Inferior parietal cortex (tissue), 1 donor: ENCODE measurements at regions not wholly inside any gene's neighbourhood (a gene's known extent, or its start where the extent isn't known, plus 50 kb on each side); places are given as distances from the start of the nearest gene placed in this dataset.

Experiments
- DNase-seq: peaks from one replicate; pipeline ENCODE4 v3.0.0-alpha.2; 2016; ENCODE audit errors: extremely low spot score

DNA sequence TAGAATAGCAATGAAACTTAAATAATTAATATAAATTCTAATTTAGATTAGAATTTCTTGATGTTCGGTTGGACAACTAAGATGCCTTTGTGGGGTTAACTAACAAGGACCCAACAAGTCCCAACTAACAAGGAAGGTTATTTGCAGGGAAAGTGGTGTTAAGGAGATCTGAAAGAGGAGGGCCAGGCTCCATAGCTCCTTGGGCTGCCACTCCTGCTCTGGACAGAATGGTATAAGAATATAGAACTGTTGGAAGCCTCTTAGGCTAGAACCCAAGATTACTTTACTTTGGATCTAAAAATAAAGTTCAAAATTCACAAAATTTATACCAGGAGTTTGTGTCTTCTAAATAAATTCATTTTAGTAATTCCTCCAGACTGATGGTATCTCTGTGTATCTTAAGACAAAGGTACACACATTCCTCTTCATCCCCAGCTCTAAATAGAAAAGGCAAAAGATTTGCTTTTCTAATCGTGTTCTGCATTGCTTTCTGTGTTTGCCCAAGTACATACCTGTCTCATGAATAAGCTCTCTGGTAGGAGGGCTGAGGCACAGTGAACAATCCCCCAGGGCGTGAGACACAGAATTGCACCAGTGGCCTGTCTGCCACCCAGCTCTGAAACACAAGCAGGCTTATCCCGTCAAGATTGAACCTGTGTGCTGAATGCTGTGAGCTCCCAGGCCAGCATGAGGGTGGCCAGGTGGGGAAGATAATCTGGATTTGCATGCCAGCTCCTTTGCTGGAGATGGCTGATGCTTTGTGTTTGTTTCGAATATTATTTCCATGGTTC lies 176.0 kb downstream of the ACKR3 start:
- no peak for DNase-seq

DNA sequence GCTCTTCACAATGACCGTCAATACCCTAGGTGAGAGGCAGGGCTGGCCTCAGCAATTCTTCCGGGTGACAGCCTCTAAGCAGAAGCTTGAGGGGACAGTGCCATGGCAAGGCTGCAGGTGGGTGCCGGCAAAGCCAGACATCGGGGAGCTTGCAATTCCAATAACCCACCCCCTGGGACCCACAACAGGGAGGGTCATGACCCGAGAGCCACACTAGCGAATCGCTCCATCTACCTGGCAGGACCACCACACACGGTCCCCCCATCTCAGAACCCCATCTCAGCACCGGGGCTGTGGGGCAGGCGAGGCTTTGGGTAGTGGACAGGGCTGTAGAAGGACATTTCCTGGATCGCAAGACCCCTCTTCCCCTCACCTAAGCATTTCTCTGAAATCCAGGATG lies 177.2 kb downstream of the ACKR3 start:
- DNase-seq, result no peak

DNA sequence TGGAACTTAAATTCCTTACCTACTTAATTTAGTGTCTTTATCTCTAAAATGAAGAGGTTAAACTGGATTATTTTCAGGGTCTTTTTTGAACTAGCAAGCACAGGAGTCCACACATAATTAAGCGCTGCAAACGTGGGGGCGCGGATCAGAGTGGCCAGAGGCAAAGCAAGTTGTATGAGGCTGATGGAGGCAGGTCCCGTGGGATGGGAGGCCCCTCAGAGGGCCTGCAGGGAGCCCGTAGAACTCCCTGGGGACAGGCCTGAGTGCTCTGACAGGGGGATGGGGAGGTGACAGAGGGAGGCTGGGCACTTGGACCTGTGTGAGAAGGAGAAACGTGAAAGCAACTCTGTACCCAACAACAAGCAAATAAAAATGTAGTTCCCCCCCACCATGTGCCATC lies 177.8 kb downstream of the ACKR3 start:
- no peak for DNase-seq

DNA sequence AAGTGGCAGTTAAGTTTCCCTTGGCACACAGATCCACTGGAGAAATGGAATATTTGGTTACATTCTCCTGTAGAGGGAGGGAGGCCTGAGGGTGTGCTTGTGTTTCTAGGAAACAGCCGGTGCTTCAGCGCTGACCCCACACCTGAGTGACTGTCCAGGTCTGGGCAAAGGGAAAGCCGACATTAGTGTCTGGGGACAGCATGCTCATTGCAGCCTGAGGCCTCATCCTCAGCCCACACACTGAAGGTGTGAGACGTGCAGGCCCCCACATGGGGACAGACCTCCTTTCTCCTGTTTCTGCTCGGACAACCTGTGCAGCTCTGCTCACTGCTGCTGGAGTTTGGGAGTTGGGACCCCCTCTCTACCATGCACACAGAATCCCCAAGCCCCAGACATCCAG lies 178.3 kb downstream of the ACKR3 start:
- DNase-seq, result no peak

DNA sequence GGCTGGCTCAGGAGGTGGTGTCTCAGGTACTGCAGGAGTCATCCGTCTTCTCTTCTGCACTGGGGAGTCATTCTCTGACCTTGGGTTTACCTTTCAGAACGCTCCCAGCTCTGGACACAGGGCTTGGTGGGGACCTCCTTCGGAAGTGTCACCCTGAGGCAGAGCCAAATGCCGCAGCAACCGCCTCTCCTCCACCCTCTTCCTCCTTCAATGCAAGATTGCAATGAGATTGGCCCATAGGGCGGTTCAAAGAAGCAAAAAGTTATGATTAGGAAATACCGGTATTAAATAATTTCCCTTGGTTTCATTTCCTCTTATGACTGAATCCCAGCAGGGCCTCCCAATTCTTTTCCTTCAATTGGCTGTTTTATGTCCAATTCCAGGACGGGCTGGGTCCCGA lies 178.8 kb downstream of the ACKR3 start:
- no peak for DNase-seq

DNA sequence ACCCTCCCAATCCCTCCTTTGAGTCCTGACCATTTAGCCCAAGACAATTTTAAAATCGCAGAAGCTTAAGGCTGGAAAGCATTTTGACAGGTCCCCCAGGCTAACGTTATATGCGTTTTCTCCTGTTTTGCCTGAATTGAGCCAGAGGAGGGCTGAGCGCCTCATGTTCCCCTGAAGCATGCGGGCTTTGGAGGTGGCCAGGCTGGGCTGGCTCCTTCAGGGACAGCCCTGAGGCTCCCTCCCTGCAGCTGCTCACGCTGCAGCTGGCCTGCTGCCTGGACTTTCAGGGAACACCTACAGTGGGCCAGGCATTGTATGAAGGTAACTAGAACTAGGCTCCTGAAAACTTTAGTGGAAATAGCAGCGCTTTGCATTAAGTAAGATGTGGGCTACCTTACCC lies 179.2 kb downstream of the ACKR3 start:
- no peak for DNase-seq

DNA sequence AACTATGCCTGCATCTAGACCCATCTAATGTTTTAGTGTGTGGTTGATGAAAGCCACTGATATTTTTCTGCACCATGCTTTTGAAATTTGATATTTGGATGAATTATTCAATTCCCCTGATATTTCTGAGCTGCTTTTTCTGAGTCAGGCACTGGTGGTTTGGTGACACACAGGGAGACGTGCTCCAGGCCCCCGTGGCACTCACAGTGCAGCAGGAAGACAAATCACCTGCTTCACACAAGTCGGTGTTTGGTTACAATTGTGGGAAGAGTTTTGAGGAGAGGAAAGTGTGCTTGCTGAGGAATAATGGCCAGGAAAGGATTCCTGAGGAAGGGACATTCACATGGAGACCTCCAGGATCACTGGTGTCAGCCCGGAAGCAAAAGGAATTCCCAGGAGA lies 179.7 kb downstream of the ACKR3 start:
- DNase-seq, result no peak

DNA sequence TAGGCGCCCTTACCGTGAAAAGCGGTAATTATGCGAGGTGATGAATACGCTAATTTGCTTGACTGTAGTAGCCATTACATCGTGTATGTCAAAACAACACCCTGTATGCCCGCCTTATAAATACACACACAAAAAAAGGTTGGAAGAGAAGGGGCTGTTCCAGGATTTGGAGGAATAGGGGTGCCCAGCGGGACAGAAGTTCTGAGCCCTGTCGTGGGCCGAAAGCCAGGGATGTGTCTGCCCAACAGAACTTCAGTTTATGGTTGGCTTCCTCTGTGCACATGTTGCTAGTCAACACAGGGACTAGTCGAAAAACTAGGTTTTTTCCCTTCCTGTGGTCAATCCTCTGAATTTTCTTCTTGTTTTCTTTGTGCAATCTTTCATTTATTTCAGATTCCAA lies 182.5 kb downstream of the ACKR3 start:
- DNase-seq, result no peak

DNA sequence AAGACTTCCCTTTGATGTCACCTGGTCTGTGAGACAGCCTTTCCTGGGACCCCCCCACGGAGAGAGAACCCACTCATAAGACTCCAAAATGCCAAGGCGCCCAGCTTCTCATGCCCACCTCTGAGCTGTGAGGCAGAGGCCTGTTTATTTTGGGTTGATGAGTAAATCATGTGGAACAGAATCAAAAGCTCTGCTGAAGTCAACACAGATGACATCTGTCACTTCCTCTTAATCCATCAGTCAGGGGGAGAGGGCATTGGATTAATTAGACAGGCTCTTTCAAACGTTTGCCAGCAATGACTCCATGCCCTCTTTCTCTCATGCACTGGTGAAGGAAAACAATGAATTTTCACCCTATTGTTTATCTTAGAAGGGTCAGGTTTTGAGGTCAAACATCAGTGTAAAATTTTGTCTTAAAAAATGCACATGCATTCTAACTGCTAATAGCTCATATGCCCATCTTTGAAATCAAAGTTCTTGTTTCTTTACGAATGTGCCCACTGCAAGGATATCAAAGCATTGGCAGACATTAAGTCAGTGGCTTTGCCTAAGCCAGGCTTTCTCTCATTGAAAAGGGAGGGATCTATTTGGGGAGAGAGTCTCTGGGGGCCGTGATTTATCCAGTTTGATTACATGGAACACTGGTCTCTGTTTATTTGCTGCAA lies 184.1 kb downstream of the ACKR3 start:
- no peak for DNase-seq

DNA sequence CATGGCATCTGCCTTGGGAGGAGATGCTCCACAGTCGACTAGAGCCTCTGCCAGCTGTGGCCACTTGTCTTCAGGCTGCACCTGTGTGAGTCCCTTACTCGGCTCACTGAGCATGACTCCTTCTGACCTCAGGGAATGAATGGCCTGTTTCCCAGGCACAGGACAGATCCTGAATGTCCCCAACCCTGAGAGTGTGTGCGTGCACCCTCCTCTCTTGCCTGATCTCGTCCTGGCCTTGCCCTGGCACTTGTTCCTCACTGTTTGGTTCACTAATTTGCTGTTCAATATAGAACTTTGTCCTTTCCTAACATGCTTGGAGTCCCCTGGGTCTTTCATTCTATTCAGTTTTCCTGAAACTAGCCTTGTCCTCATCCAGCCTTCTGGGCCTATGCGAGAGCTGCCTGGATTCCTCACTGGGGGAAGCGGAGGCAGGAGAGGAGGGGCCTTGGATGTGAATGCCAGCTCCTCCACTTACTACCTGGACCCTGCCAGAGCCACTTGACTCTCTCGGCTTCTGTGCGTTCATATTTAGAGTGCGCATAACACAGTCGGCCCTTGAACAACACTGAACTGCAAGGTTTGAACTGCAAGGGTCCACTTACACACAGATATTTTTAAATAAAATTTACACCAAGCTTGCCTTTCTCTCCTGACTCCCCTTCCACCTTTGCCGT lies 184.8 kb downstream of the ACKR3 start:
- no peak for DNase-seq

DNA sequence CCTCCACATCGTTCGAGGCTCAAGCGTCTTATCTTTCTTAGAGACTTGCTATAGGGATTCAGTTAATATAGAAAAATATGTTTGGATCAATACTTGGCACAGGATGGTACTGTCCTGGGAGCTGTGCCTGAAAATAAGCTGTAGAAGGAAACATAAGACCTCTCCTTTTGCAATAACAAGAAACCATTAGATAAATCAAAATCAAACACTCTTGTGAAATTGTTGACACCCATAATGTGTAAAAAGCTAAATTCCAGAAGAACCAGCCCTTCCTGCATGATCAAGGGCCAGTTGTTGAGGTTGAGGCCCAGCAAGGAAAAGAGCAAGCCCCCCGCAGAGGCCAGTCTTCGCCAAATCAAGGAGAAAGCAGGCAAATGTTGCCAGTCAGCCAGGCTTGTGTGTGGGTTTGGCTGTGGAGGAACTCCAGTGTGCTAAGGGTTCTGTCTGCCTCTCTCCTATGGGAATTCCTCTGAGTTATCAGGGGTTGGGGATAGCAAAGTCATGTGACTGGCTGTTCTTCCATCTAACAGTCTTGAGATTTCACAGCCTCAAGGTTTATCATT lies 185.7 kb downstream of the ACKR3 start:
- DNase-seq, result no peak

DNA sequence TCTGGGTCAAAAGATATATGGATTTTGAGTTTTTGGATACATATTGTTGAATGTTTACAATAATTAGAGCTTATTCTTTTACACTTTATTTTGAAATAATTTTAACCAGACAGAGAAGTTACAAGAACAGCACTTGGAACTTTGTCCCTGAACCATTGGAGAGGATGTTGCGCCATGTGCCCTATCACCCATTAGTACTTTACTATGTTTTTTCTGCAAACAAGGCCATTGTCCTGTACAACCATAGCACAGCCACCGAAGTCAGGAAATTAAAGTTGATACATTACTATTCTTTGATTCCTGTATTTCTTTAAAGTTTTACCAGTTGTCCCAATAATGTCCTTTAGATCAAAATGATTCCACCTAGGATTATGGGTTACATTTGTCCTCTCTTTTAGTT lies 188.8 kb downstream of the ACKR3 start:
- no peak for DNase-seq

DNA sequence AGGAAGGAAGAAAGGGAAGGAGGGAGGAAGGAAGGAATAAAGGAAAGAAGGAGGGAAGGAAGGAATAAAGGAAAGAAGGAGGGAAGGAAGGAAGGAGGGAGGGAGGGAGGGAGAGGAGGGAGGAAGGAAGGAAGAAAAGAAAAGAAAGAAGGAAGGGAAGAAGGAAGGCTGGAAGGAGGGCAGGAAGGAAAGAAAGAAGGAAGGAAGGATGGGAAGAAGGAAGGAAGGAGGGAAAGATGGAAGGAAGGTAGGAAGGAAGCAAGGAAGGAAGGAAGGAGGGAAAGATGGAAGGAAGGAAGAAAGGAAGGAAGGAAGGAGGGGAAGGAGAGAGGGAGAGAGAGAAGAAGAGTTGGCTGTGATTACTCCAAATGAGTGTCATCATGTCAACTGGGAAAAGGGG lies 190.6 kb downstream of the ACKR3 start:
- DNase-seq, result no peak

DNA sequence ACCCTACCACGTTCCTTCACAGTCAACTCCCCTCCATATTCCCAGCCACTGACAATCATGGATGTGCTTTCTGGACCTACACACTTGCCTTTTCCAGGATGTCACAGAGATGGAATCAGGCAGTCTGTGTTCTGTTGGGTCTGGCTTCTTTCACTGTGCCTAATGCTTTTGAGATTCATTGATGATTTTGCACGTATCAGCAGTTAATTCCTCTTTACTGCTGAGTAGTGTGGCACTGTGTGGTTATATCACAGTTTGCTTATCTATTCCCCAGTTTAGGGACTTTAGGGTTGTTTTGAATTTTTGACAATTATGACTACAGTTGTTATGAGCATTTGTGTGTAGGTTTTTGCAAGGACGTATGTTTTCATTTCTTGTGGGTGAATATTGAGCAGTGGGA lies 191.7 kb downstream of the ACKR3 start:
- DNase-seq, result no peak

DNA sequence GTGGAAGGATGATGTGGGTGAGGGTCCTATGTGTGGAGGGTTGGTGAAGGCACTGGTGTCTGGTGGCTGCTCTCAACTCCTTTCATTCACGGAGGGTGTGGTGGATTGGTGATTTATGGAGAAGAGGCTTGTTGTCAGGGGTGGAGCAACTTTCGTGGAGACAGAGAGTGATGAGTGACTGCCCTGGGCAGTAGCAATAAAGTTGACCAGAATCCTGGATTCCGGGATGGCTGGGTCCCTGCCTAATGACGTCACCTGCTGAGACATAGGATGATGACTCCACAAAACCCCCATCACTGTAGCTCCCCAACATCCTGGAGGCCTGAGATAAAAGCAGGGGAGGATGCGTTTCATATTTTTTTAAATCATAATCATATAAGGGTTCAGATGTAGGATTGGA lies 193.0 kb downstream of the ACKR3 start:
- no peak for DNase-seq

DNA sequence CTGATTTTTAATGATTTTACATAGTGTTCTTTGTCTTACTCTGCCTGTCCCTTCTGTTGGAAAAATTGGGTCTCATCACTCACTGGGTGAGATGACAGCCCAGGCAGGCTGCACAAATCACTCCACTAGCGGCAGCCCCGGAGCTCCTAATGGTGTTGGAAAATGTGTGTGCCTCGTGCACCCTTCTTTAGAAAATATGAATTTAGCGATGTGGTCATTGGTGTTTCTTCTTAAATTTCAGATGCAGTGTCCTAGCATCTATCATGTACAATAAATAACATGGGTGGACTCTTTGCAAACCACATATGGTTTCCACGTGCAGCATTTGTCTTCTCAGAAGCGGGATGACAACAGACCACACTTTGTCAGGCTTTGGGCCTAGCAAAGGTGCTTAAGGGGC lies 194.2 kb downstream of the ACKR3 start:
- DNase-seq, result no peak

DNA sequence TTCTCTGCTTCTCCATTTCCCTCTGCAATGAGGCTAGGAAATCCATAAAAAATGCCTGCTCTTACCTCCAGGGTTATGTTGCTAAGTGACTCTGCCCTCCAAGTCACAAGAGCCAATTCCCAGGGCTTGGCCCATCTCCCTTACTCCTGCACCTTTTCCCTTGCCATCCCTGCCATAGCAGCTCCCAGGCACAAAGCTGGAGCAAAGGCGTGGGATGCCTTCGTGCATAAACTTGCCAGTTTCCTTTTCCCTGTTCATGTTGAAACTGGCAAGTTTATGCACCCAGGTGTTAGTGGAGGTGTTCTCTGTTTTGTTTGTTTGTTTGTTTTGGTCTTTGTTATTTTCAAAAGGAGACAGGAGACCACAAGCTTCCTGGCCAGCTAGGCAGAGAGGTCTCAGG lies 195.1 kb downstream of the ACKR3 start:
- no peak for DNase-seq

DNA sequence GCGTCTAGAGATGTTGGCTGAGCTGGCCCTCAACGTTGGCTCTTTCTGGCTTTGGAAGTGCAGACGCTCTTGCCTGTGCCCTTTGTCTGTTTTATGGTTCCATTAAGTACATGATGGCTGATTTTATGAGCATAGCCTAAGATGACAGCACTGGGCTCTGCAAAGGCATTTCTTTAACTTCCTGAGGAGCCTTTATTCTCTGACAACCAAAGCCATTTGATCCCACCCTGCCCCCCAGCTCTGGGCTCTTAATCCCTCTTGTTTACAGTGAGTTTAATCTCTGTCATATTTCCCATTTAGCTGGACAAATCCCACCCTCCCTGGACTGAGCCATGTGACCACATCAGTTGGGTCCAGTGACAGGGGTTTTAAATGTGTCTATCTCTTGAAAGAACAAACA lies 195.9 kb downstream of the ACKR3 start:
- no peak for DNase-seq

DNA sequence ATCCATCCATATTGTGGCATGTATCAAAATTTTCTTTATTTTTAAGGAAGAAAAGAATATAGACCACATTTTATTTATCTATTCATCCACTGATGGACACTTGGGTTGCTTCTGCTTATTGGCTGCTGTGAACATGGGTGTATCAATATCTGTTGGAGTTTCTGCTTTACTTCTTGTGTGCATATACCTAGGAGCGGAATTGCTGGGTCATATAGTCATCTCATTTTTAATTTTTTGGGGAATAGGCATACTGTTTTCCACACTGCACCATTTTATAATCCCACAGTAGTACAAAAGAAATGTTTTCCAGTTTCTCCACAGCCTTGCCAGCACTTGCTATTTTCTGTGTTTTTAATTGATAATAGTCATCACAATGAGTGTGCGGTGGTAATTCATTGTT lies 197.2 kb downstream of the ACKR3 start:
- DNase-seq, result no peak

DNA sequence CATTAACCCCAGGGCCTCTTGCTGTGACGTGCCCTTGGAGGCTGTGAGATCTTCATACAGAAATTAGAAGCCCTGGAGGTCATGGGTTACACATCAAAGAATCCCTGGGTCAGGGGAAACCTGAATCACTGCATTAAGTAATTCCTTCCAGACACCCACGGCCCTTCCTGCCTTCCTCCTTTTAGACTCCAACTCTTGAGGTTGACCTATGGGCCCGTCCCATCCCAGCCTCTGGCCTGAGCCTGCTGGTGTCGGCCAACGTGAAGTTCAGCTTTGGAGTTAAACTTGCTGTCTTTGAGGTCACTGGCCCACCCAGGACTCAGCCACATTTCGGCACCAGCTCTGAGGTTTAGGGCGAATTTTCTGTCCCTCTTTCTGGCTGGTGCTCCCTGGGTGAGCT lies 198.3 kb downstream of the ACKR3 start:
- DNase-seq, result no peak

DNA sequence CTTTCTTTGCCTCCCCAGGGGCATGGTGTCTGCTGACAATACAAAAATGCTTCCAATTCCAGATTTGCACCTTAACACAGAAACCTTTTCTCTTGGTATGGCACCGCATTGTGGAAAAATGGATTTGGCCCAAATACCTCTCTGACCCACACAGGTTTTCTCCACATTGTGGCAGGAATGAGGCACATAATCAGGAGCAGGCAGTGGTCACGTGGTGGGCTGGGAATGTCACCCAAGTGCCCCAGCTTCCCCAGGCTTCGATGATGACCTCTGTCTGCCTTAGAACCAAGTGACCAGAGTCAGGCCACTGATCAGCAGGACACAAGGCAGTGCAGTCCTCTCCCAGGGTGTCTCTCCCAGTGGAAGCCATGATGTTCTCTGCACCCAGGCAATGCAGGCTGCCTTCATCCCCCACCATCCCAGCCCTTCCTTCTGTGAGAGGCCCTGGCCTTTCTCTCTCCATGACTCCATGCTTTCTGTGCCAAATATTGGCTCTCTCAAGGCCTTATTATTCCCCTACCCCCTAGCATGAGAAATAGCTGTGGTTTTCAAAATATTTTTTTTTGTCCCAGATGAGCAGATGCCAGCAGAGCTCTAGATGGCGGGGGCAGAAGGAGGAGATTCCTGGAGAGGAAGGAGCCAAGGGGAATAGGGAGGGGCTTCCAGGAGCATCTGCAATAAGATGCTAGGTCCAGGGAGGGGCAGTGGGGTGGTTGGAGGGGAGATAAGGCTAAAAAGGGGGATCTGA lies 198.9 kb downstream of the ACKR3 start:
- no peak for DNase-seq
